ENCODE measurements at regions not wholly inside any gene's neighbourhood (a gene's known extent, or its start where the extent isn't known, plus 50 kb on each side); places are given as distances from the start of the nearest gene placed in this dataset.

DNA sequence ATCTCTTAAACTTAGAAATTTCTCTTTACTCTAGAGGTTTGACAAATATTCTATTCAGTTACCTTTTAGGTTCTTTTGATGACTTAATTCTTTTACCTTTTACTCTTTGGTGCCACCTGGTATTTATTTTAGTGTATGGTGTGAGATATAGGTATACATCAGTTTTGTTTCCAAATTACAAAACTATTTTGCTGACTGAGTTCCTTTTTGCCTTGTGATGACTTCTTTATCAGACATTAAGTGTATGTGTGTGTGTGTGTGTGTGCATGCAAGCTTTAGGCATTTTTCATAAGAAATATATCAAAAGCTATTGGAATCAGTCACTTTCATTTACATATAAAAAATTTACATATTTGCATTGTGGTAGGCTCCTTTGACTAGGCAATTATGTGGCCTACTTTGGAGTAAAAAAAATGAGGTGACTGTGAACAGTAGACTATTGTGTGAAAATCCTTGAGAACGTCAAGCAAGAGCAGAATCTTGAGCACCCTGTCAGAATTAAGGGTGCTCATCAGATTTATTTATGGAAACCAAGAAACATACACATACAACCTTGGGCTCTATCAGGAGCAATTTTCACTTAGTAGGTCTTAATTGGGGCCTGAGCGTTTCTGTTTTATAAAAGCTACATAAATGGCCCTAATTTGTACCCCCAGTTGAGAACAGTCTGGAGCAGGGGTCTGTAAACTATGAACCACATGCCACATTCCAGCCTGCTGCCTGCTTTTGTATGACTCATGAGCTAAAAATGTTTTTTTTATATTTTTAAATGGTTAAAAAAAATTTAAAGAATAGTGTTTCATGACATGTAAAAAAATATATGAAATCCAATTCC, 415.9 kb downstream of the SLC4A3 start:
- TF ChIP-seq, protein P1, sequence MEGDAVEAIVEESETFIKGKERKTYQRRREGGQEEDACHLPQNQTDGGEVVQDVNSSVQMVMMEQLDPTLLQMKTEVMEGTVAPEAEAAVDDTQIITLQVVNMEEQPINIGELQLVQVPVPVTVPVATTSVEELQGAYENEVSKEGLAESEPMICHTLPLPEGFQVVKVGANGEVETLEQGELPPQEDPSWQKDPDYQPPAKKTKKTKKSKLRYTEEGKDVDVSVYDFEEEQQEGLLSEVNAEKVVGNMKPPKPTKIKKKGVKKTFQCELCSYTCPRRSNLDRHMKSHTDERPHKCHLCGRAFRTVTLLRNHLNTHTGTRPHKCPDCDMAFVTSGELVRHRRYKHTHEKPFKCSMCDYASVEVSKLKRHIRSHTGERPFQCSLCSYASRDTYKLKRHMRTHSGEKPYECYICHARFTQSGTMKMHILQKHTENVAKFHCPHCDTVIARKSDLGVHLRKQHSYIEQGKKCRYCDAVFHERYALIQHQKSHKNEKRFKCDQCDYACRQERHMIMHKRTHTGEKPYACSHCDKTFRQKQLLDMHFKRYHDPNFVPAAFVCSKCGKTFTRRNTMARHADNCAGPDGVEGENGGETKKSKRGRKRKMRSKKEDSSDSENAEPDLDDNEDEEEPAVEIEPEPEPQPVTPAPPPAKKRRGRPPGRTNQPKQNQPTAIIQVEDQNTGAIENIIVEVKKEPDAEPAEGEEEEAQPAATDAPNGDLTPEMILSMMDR (IDR thresholded peaks at IDR 0.05; ENCODE audit: borderline replicate concordance, insufficient read depth, low read depth, low read length) = no peak
- H3K4me3 ChIP-seq (ENCODE audit: low read depth, low read length) = no peak overlapping the region

DNA sequence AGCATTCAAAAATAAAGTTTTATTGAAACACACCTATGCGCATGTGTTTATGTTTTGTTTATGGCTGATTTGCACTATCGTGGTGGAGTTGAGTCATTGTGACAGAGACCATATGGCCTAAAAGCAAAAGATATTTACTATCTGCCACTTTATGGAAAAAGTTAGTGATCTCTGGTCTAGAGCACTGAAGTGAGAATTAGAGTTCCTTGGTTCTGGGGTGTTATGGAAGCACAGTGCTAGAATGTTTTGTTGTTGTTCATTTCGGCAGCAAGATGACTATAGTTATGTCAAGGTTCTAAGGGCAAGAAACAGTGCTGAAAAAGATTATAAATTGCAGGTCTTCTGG, 416.5 kb downstream of the SLC4A3 start:
- TF ChIP-seq, protein P1 (IDR thresholded peaks at IDR 0.05; ENCODE audit: borderline replicate concordance, insufficient read depth, low read depth, low read length) = no peak
- no peak overlapping the region for H3K4me3 ChIP-seq (ENCODE audit: low read depth, low read length)

DNA sequence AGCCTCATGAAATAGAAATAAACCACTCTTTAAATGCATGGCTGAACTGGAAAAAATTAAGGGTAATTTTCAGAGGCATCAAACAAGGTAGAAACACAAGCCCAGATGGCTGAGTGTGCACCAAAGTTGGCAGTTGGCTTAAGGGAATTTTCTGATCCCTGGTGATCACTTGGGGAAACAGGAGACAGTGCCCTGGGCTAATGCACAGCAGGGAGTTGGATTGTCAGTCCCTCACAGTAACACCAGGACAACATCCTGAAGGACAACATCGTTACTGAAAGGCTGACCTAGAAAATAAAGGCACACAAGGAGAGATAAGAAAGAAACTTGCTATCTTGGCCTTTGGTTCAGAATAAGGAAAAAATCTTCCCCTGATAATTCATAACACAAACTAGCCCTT, 417.0 kb downstream of the SLC4A3 start:
- TF ChIP-seq, protein P1 (IDR thresholded peaks at IDR 0.05; ENCODE audit: borderline replicate concordance, insufficient read depth, low read depth, low read length) = no peak
- no peak overlapping the region for H3K4me3 ChIP-seq (ENCODE audit: low read depth, low read length)

DNA sequence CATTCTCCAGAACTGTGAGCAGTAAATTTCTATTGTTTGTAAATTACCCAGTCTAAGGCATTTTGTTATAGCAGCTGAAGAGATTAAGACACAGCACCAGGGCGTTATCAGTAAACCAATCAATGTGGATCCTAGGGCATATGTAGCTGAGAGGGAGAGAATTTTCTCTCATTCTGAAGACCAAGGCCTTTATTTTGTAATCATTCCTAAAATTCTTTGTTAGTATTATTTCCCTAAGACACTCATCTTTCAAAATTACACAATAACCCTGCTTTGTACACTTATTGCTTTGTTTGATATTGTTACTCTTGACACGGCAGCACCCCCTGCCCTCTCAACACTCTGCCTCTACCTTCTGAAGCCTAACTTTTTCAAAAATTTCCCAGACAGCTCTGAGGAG, 419.1 kb downstream of the SLC4A3 start:
- no peak overlapping the region for H3K4me3 ChIP-seq (ENCODE audit: low read depth, low read length)
- TF ChIP-seq, protein P1 (IDR thresholded peaks at IDR 0.05; ENCODE audit: borderline replicate concordance, insufficient read depth, low read depth, low read length) = no peak

DNA sequence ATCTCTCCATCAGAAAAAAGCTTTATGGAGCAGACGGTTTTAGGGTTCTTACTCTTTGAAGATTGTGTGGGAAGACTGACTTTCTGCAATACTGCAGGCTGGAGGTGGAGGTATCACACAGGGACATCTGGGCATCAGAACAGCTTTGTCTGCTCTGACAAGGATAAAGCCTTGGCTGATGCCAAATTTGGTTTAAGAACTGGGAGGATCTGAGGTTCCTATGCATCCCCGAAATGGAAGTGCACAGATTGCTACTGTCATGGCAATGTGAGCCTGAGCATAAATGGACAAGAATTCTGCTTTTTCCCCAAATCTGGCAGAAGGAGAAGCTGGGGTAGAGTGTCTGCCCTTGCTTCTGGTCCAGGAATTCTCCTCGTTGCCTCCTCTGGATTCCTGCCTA, 424.3 kb downstream of the SLC4A3 start:
- TF ChIP-seq, protein P1 (IDR thresholded peaks at IDR 0.05; ENCODE audit: borderline replicate concordance, insufficient read depth, low read depth, low read length) = no peak
- H3K4me3 ChIP-seq (ENCODE audit: low read depth, low read length) = no peak overlapping the region

DNA sequence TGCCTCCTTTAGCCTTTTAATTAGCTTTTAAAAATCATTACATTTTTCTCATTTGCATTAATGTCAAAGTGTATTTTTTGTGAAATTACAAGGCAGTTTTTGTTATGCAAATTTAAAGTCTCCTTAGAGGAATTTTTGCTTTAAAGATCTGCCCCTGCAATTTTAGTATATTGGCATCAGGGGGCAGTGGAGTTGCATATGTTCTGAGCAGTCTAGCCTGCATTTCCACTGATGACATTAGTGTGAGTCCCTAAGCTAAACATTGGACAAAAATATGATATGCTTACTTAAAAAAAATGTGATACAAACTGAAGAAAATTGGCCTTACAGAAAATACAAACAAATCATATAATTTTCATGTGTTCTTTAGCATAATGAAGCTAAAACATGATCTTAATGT, 426.5 kb downstream of the SLC4A3 start:
- TF ChIP-seq, protein P1 (IDR thresholded peaks at IDR 0.05; ENCODE audit: borderline replicate concordance, insufficient read depth, low read depth, low read length) = peak; percentile 27; the same call in 1 of the 2 replicates
- H3K4me3 ChIP-seq (ENCODE audit: low read depth, low read length) = no peak overlapping the region

DNA sequence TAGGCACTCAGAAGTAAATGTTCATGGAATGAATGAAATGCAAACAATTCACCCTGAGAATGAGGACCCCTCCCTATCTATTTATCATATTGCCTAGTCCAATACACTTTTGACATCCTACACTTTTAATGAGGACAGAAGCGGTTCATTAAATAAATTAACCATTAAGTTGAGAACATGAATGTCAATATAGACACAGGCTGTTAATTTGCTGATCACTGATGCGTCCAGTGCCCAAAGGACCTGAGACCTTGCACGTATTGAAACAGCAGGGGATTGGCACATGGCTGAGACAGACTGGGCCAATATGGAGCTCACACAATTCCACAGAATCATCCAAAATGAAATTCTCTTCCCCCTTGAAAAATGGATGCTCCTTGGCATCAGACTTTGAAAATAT, 430.0 kb downstream of the SLC4A3 start:
- TF ChIP-seq, protein P1 (IDR thresholded peaks at IDR 0.05; ENCODE audit: borderline replicate concordance, insufficient read depth, low read depth, low read length) = no peak
- no peak overlapping the region for H3K4me3 ChIP-seq (ENCODE audit: low read depth, low read length)

Measured in GM12875 (cell line).